Lung microvascular endothelial cell (primary cell): ENCODE measurements at regions not wholly inside any gene's neighbourhood (a gene's known extent, or its start where the extent isn't known, plus 50 kb on each side); places are given as distances from the start of the nearest gene placed in this dataset.
A peak's percentile ranks its signal among the peaks of the same experiment; 100 is the strongest.
"Not testable (repeated sequence)": the region's sequence is repeated elsewhere in the genome, so short reads cannot be mapped to it uniquely, and the experiment has no call there.

ENCODE experiments used
- DNase-seq, 2 donors: peaks; one replicate each; pipeline versions ENCODE4 v3.0.0 to v3.0.0-alpha.2; 2010; ENCODE audit warnings: low read depth in 2 of 2

DNA sequence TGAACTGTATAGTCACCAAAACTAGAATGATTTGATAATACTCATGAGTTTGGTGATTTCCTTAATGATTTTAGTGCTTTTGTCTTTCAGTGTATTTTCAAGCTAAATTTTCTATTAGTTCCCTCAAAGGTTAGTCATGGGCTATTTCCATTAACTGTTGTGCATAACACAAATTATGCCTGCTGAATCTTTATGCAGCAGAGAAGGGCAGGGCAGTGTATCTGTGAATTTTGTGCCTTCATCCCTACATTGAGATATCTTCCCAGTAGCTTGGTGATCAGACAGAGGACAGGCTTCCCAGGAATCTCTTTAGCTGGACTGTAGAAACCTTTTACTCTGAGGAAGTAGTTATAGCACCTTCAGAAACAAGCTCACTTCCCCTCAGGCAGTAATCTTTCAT is 1036.9 kb downstream of the EFNA5 start:
- DNase-seq = no peak

DNA sequence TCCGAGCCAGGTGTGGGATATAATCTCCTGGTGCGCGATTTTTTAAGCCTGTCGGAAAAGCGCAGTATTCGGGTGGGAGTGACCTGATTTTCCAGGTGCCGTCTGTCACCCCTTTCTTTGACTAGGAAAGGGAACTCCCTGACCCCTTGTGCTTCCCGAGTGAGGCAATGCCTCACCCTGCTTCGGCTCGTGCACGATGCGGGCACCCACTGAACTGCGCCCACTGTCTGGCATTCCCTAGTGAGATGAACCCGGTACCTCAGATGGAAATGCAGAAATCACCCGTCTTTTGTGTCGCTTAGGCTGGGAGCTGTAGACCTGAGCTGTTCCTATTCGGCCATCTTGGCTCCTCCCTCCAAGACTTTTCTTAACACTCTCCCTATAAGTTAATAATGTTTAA is 1042.3 kb downstream of the EFNA5 start:
- DNase-seq = not testable (repeated sequence)

- no peak for DNase-seq
Measured at GRCh38 chr5:106610041-106610440, 1060.7 kb downstream of the EFNA5 start.

- DNase-seq = no peak
Measured at GRCh38 chr5:106601620-106602019, 1069.1 kb downstream of the EFNA5 start.

DNA sequence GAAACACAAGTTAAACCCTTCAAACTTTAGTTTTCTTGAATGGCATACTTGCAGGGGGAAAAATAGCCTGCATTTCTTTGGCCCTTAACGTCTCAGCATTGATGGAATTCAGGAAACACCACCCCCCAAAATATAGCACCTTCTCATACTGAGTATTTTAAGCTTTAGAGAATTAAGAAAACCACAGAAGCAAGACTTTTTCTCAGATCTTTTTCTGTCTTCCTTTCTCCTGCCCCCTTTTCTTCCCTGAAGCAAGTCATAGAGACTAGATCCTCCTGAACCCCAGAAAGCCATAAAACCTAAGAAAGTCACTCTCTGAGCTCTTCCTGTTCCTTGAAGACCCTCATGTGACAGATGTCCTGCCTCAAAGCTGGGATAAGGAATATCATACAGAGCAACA is 1069.9 kb downstream of the EFNA5 start:
- no peak for DNase-seq

- no peak for DNase-seq
Measured at GRCh38 chr5:106595864-106596263, 1074.9 kb downstream of the EFNA5 start.

- DNase-seq = no peak
Measured at GRCh38 chr5:106584268-106584667, 1086.5 kb downstream of the EFNA5 start.

GRCh38 chr5:106578736-106579135 is 1092.0 kb downstream of the EFNA5 start:
- no peak for DNase-seq

DNA sequence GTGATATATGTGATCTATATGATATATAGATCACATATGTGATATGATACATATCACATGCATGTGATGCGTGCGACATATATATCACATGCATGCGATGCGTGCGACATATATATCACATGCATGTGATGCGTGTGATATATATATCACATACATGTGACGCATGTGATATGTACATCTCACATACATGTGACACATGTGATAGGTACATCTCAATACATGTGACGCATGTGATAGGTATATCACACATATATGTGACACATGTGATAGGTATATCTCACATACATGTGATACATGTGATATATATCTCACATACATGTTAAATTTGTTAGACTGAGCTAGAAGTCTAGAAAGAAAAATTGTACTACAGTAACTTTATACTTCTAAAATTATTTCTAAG is 1095.9 kb downstream of the EFNA5 start:
- DNase-seq = no peak

DNA sequence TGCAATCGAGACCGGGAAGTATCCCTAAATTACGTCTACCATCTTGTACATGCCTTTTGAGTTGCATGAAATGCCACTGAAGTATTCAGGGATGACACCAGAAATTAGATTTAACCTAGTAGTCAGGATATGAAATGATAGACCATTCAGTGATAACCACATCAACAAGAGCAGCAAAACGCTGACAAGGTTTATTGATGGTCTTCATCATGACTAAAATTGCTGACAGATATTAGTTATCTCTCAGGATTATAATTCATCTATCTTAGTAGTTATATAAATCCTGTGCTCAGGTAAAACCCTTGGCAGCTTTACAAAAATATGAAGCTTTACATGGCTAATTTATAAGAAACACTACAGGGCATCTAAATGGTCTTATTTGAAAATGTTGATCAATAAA is 1104.7 kb downstream of the EFNA5 start:
- DNase-seq = no peak

DNA sequence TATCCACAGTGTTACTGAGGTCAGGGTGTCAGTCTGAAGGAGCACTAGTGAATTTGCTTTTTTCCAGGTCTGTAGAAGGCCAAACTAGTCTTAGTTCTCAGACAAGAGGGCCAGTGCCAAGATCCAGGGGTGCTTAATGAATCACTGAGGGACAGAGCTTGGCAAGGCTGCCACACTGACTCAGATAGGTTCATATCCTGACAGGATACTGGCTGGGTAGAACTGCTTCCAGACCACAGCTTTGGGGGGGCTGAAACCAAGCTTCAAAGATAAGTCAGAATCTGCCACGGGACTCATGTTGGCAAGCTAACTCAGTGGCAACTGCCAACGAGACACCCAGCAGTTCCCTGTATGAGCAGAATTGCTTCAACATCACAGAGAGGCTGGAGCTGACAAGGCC is 1125.4 kb downstream of the EFNA5 start:
- no peak for DNase-seq

GRCh38 chr5:106543330-106543729 is 1127.4 kb downstream of the EFNA5 start:
- no peak for DNase-seq

GRCh38 chr5:106530150-106530549 is 1140.6 kb downstream of the EFNA5 start:
- no peak for DNase-seq

- DNase-seq = no peak
Measured at GRCh38 chr5:106525438-106525837, 1145.3 kb downstream of the EFNA5 start.

- no peak for DNase-seq
Measured at GRCh38 chr5:106523852-106524251, 1146.9 kb downstream of the EFNA5 start.

GRCh38 chr5:106522296-106522695 is 1148.4 kb downstream of the EFNA5 start:
- no peak for DNase-seq

DNA sequence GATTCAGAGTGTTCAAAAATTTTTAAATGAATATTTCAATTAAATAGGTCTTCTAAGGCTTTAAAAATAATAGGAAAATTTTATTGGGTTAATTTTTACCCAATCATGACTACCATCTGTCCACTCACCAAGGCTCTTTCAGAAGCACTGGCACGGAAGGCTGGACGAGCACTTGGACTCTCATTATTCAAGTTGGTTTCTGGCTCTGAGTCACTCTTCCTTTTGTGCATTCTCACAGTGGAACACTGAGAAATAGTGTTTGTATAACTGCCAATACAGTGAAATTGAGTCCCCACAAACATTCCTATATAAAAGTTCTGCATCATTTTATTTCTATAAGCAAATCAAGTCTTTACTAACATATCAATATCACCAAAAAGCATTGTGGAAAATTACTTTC is 1149.0 kb downstream of the EFNA5 start:
- peak in 1 of 2 donors; percentile 19 for DNase-seq

DNA sequence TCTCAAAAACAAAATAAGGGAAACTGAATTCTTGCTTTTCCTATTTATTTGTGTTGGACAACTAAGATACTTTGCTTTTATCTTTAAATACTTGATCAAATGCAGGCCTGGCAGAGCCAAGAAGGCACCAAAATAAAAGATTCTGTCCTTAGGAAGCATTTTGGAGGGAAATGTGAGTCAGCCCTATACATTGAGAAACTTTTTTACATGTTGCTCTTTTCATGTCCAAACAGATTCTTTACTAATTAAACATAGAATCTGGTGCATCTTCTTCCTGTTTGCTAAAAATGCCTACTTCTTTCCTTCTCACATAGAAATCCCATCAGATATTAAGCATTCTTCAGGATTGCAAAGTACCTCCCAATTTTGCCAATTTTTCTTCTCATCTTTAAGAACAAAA is 1160.4 kb downstream of the EFNA5 start:
- no peak for DNase-seq

- no peak for DNase-seq
Measured at GRCh38 chr5:106508894-106509293, 1161.8 kb downstream of the EFNA5 start.

- DNase-seq = no peak
Measured at GRCh38 chr5:106493910-106494309, 1176.8 kb downstream of the EFNA5 start.

DNA sequence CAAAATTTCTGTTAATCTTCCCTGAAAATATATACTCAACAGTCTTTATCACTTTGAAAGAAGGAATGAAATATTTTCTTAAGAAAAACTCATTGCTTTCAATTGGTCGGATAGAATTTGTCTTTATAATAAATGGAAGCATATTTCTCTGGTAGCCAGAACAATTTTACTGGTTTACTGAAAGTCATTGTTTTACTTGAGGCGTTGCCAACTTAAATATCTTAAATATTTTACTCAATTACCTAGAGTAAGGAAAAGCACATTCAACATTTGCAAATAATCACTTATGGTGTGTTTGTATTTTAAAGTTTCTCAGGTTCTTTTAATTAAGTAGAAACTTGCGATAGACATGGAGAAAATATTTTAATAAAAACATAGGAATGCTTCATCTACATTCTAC is 1181.7 kb downstream of the EFNA5 start:
- DNase-seq = no peak

- DNase-seq = no peak
Measured at GRCh38 chr5:106488407-106488806, 1182.3 kb downstream of the EFNA5 start.

DNA sequence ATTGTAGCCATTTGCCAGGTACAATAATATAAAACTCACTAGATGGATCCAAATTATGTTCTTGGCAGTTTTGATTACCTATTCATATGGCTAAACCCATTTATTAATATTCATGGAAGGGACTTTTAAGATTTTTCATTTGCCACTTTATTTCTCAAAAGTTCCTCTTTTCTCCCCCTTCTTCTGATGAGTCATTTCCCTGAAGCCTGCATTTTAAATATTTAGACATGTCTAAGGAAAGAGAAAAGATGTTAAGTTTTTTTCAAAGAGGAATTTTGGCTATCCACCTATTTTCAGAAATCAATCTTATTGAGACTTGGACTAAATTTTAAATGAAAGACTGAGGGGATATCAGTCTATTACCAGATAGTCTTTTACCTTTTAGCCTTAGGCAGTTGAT is 1189.4 kb downstream of the EFNA5 start:
- no peak for DNase-seq

DNA sequence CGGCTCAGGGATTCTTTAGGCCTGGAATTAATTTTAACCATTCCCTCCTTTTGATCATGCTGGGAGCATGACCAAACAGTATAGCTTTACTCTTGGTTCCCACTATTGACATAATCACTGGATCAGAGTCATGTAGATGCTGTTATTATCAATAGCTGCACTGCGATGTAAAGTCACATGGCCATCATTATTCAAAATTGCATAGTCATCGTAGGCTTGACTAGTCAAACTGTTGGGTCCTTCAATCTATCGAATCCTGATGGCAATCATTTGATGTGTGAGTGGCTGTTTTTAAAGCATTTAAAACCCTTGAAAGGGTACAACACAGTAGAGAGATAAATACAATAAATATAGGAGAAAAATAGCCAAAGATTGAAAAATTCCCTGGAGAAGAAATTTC is 1194.1 kb downstream of the EFNA5 start:
- DNase-seq = no peak

DNA sequence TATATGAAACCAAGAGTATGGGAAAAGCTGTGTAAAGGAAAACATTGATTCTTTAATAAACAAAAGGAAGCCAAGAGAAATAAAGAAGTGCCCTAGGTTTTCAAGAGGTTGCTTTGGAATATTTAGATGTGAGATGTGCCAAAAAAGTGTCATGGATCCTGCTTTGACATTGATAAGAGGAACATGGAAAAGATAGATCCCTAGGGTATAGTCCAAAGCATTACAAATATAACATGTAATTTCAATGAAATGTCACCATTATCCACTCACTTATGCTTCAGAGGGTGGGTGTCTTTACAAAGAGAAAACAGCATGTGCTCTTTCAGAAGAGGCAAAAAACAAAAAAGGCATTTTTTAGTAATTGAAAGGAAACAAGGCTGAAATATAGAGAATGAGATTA is 1196.7 kb downstream of the EFNA5 start:
- no peak for DNase-seq
